GM18508 (cell line): ENCODE measurements at regions not wholly inside any gene's neighbourhood (a gene's known extent, or its start where the extent isn't known, plus 50 kb on each side); places are given as distances from the start of the nearest gene placed in this dataset.

Experiments
- ATAC-seq: cut with Tn5 transposase; IDR thresholded peaks from one replicate; pipeline ENCODE4 v1.9.1; 2021; ENCODE audit warnings: moderate number of reproducible peaks; ENCODE audit not compliant: insufficient read depth, unreplicated experiment

- no peak for ATAC-seq
Observed at GRCh38 chr19:30227012-30227621, 145.1 kb upstream of the ZNF536 start.

GRCh38 chr19:30227661-30228112 is 144.5 kb upstream of the ZNF536 start:
- no peak for ATAC-seq

DNA sequence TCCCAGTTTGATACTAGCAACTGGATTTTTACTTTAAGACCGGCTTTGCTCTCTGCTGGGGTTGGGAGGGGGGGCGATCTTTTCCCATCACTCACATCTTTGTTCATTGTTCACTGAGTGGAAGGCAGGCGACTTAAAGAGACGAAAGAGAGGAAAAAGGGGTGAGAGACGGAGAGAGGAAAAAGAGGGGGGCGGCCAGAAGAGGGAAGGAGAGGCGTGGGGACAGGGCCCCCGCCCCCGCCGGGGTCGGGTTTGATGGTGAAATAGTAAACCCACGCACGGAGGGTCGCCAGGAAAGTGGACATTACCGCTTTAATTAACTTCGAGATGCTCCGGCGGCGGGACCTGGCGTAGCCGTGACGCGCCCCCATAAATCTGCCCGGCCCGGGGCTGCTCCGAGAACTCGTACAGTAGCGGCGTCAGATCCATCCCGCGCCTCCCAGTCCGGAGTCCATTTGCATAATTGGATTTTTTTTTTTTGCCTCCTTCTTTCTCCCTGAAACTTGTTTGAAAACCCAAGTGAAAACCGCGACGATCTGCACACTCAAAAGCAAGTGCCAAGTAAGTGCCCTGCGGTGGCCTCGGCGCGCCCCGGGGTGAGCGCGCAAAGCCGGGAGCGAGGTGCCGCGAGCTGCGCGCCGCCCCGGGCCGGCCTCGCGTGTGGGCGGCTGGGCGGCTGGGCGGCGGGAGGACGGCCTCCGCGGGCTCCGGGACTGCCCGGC is 143.9 kb upstream of the ZNF536 start:
- ATAC-seq, result no peak

GRCh38 chr19:30228835-30229524 is 143.2 kb upstream of the ZNF536 start:
- ATAC-seq, result no peak

DNA sequence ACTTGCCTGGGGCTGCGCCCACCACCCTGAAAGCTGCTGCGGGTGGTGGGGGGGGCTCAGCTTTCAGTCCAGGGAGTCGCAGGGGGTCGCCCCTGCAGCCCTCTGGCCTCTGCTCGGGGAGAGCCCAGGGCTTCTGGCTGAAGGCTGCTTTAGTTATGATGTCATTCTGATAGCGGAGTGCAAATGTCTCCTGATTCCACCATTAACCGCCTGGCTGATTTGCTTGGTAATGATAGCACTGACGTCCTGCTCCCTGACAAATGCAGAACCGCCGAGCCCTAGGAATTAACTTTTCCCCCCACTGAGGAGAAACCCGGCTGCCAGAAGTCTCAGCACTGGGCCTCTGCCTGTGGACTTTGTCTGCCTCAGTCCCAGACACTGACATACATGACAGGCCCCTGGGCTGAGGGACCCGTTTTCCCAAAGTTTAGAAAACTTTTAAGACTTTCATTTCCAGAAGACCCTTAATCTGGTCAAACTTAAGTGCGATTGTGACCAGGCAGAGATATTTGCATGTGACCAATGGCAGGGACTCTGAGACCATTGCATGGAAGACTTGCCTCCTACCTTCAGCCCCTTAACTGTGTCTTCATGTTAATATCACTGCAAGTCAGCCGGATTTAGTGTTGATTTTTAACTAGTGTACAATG is 142.5 kb upstream of the ZNF536 start:
- ATAC-seq, result no peak

DNA sequence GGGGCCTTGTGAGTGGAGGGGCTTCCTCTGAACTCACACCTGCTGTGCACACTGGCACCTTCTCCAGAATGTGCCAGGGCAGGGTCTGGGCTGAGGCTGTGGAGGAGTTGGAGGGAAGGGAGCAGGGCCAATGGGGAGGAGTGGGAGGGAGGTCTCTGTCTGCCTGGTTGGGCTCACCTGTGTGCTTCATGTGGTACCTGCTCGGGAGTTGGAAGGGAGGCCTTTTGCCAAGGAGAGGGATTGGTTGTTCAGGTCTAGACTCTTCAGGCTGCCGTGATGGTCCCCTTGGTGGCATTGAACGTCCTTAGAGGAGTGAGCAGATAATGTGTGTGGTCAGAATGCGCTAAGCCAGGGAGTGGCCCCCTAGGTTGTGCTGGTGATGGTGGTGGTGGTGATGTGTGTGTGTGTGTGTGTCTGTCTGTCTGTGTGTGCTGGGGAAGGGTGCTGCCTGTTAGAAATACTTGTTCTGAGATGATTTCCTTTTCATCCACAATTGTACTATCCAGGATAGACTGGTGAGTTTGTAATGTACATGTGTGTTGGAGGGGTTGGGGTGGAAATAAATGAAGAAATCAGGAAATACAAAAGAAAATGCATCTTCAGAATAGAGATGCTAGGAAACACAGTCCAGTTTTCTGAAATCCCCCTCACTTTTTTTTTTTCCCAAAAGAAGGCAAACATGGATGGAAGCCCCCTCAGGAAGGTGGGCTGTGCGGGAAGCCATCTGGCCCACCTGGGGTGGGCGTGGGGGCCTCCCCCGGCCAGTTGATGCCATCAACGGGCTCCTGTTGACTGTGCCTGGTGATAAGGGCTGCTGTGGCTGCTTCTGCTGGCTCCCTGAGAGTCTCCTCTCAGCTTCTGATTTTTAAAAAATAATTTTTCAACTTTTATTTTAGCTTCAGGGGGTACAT is 140.5 kb upstream of the ZNF536 start:
- ATAC-seq, result no peak

- no peak for ATAC-seq
Observed at GRCh38 chr19:30233375-30233774, 138.8 kb upstream of the ZNF536 start.

GRCh38 chr19:30235946-30236345 is 136.2 kb upstream of the ZNF536 start:
- ATAC-seq, result no peak

- ATAC-seq, result no peak
Observed at GRCh38 chr19:30236587-30236986, 135.6 kb upstream of the ZNF536 start.

DNA sequence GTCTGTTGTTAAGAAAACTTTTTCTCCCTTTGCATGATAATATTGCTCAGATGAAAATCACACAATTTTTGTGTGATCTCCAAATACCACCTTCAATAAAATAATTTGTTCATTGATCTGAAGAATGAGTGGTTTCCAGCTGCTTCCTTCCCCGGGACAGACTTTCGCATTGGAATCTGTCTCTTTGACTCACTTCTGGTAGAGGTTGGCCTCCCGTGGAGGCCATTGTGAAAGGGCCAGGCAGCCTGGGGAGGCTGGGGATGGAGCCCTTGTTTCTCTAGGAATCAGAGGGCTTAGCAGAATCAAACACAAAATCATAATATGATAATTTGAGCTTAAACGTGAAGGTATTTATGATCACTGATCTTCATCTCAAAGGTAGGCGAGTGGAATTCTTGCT is 135.0 kb upstream of the ZNF536 start:
- no peak for ATAC-seq

DNA sequence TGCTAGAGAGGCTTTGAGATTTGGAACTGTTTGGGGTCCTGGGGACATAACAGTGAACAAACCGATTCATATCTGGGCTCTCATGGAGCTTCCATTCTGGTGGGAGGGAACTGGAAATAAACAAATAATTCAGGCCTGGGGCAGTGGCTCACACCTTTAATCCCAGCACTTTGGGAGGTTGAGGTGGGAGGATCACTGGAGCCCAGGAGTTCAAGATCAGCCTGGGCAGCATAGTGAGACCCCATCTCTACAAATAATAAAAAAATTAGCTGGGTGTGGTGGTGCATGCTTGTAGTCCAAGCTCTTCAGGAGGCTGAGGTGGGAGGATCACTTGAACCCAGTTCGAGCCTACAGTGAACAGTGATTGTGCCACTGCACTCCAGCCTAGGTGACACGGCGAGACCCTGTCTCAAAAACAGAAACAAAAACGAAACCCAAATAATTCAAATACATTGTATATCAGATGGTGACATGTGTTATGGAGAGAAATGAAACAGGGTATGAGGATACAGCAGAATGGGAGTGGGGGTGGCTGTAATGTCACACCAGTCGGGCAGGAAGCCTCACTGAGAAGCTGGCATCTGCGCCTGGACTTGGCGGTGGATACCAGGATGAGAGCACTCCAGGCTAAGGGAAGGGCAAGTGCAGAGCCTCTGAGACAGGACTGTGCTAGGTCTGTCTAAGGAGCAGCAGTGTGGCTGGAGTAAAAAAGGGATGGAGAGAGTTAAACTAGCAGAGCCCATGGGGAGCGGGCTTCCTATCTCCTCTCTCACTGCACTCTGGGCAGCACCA is 131.1 kb upstream of the ZNF536 start:
- no peak for ATAC-seq

GRCh38 chr19:30244533-30244932 is 127.7 kb upstream of the ZNF536 start:
- no peak for ATAC-seq

DNA sequence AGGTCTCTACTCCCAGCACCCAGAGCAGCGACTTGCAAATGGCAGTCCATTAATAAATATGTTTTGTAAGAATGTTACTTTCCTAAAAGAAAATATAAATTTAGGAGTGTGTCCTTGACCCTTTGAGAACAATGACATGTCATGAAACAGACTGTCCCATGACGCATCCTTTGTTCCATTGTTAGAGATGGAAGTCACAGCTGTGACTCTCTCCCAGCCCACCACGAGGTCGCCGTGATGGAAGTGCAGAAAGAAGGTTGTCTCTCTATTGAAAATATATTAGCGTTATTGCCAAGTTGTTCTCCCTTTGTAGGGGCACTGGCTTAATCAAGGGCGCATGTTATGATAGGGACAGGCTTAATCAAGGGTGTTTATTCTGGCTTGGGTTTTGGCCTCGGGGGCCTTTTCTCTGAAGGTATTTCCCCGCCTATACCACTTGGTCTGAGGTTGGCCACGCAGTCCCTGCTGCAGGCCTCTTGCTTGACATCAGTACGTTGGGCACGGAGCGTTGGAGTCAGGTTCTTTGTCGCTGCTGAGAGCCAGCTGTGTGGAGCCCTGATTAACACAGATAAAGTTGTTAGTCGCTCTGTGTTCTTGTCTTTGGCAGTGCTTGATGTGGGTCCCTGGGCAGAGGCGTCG is 126.7 kb upstream of the ZNF536 start:
- ATAC-seq, result no peak

DNA sequence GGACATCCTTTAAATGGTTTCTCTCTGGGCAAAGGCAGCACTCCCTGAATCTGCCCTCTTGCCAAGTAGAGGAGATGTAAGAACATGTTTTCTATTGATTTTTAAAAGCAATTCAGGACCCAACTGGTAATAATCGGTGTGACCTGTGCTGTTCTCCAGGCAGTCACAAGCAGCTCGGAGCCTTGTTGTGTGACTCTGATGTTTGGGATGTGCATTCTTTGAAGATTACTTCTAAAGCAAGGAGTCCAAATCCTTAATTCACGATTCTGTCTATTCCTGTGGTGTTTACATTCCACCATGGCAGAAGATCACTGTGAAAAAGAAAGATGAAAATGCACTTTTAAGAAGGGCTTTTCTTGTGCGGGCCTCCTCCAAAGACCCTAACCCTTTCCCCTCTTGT is 122.3 kb upstream of the ZNF536 start:
- no peak for ATAC-seq

DNA sequence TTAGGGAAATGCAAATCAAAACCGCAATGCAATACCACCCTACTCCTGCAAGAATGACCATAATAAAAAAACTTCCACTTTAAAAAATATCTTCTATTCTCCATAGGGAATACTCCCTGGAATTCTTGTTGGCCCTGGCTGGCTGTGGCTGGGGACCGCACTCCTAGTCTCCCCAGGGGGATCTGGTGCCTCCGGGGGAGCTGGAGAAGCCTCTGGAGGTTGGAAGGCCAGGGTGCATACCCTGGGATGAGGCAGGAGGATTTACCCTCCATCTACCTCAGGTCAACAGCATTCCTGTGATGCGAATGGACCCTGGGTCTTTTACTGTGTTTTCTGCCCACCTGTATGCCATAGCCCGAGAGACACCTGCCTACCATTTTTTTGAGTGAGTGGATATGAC is 120.0 kb upstream of the ZNF536 start:
- no peak for ATAC-seq

DNA sequence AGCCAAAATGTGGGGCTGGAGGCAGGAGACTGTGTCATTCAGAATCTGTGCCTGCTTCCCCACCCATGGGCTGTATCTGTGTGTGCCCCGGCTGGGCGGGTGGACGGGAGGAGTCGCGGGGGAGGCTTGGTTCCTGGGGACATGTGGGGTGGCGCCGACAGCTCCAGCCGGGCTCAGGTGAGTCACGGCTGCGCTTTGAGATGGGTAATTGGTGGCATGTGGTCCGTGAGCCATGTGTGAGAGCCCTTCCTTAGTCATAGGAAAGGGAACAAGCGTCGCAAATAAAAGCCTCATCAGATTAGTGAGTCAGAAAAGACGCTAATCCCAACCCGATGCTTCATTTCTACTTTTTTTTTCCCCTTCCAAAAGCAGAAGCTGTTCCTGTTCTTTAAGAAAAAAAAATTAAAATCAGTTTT is 118.6 kb upstream of the ZNF536 start:
- no peak for ATAC-seq

DNA sequence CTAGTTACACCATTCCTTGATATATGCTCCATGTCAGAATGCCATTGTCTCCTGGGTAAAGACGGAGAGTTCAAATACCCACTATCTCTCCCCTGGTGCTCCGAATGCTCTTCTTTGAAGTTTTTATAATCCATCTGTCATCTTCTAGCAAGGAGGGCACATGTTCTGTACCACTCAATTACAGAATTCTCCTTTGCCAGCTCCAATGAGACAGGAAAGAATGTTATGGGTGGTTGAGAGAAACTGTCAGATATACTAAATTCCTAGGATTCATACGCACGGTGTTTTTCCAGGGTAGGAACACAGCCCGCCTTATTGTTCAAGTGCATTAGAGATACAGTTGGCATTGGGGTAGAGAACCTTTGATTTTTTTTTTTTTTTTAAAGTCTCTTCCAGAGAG is 118.0 kb upstream of the ZNF536 start:
- ATAC-seq, result no peak

- no peak for ATAC-seq
Observed at GRCh38 chr19:30254789-30255188, 117.4 kb upstream of the ZNF536 start.
